SH-SY5Y (cell line): ENCODE measurements at regions not wholly inside any gene's neighbourhood (a gene's known extent, or its start where the extent isn't known, plus 50 kb on each side); places are given as distances from the start of the nearest gene placed in this dataset.

ENCODE experiments used
- GATA2 ChIP-seq: IDR thresholded peaks from 2 replicates; pipeline ENCODE4 v1.6.1; 2011; ENCODE audit warnings: mild to moderate bottlenecking, low read depth, low read length
- GATA3 ChIP-seq: IDR thresholded peaks from 2 replicates; pipeline ENCODE4 v1.6.1; 2011; ENCODE audit warnings: low read depth, mild to moderate bottlenecking, low read length, moderate library complexity

GRCh38 chr10:55641601-55642000, 719.5 kb downstream of the ZWINT start:
- TF ChIP-seq GATA2: no peak
- TF ChIP-seq GATA3: no peak
